ENCODE measurements at regions not wholly inside any gene's neighbourhood (a gene's known extent, or its start where the extent isn't known, plus 50 kb on each side); places are given as distances from the start of the nearest gene placed in this dataset.

DNA sequence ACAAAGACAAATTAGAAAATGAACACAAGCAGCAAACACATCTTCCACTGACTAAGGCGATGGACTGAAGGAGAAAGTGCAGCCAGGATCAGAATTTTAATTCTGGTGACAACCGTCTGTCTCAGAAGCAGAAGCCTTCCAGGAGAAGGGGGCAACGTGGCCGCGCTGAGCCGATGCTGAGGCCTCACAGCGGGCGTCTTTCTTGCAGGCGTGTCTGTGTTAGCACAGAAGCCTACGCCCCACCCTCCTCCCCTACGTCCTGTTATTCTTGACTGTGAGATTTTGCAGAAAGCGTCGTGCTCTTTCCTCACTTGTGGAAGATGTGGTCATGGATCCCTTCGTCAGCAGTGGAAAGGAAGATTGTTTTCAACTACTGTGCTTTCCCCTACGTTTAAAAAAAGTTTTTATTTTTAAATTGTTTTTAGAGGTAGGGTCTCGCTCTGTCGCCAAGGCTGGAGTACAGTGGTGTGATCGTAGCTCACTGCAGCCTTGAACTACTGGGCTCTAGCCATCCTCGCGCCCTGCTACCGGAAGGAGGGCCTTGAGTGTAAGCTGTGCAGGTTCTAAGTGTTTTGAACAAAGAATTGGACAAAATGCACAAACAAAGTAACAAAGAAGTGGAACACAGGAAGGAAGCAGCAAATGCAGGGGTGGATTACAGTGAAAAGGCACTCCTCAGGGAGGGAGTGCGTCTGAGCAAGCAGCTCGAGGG is 422.0 kb downstream of the GALR1 start:
- DNase-seq: no peak

DNA sequence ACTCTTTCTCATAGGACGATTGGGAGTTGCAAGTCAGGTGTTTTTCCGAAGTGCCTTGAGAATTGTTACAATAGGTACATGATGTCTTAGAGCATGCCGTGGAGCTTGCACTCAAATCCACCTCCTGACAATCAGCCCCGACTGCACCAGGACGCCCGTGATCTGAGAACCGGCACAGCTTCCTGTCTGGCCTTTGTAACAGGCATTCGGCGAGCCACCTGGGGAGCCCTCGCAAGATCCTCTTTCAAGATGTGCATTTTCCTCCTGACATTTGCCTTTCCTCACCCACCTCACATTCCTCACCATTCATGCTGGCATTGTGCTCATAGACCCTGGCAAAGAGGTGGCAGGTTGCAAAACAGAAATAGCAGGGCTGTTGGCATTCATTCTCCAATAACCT is 427.3 kb downstream of the GALR1 start:
- DNase-seq: no peak

DNA sequence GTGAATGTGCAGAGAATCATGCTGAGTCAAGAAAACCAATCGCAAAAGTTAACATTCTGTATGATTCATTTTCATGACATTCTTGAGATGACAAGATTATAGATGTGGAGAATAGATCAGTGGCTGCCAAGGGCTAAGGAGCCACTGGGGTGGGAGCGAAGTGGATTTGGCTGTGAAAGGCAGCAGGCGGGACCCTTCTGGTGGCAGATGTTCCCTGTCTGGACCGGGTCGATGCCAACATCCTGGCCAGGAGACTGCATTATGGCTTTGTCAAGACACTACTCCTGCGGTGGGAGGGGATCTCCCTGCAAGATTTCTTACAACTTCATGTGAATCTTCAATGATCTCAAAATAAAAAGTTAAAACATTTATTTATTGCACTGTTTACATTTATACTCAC is 427.9 kb downstream of the GALR1 start:
- DNase-seq: no peak

DNA sequence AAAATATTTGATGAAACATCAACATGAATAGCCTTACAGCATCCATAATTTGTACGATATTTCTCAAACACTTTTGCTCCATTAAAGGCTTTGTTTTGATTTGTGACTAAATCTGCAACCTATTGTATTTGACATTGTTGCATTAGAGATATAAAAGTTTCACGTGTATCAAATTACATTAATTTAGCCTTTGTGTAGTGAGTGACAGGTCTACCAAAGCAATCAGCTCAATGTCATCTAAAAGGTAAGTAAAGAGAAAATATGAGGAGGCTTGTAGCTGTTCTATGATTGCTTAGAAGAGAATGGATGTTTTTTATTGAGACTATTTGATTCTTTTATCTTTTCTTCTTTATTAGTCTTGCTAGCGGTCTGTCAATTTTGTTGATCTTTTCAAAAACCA is 430.2 kb downstream of the GALR1 start:
- no peak for DNase-seq

DNA sequence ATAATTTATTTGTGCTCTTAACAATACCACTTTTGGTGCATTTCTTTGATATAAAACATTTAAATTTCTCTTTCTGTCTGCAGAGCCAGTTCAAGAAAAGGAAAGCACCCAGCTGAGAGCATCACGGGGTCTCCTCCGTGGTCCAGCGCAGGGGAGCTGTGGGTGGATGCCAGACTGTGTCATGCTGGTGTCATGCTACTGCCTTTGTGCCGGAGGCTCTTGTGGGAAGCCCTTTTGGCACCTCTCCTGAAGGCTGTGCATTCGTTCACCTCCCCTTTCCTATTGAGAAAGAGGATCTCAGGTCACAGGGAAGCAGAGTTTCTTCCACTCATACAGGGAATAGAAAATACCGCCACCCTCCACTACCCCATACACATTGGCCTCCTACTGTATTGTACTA is 450.4 kb downstream of the GALR1 start:
- DNase-seq: no peak

DNA sequence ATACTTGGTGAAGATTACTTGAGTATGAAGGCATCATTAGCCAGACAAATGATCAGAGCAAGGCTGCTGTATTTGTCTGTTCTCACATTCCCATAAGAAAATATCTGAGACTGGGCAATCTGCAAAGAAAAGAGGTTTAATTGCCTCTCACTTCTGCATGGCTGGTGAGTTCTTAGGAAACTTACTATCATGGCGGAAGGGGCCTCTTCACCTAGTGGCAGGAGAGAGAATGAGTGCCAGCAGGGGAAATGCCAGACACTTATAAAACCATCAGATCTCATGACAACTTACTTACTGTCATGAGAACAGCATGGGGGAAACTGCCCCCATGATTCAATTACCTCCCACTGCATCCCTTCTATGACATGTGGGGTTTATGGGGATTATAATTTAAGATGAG is 452.3 kb downstream of the GALR1 start:
- no peak for DNase-seq

DNA sequence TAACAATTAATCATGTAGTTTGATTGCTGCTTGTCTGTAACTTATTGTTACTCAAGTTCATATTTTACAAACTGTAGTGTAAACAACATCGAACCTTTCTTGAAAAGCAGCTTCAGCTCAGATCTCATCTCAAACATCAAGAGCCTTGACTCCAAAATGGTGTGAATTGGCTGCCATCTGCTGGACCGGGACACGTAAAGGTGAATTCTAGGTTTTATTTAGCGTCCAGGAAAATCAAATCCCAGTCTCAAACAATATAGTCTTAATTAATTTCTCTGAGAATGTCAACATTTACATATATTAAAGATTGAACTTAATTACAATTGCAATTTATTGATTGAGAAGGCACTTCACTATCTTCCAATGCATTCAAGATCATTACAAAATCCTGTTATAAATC is 453.0 kb downstream of the GALR1 start:
- DNase-seq: peak; percentile 38

DNA sequence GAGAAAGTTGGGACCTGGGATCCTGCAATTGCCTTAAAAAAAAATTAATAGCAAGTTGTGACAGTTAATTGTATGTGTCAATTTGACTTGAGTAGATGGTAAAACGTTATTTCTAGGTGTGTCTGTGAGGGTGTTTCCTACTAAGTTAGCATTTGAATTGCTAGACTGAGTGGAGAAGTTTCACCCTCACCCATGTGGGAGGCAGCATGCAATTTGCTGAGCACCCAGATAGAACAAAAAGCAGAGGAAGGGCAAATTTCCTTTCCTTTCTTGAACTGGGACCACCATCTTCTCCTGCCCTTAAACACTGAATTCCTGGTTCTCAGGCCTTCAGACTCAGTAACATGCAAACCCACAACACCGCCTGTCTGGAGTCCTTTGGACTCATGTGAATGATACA is 455.7 kb downstream of the GALR1 start:
- DNase-seq: no peak

DNA sequence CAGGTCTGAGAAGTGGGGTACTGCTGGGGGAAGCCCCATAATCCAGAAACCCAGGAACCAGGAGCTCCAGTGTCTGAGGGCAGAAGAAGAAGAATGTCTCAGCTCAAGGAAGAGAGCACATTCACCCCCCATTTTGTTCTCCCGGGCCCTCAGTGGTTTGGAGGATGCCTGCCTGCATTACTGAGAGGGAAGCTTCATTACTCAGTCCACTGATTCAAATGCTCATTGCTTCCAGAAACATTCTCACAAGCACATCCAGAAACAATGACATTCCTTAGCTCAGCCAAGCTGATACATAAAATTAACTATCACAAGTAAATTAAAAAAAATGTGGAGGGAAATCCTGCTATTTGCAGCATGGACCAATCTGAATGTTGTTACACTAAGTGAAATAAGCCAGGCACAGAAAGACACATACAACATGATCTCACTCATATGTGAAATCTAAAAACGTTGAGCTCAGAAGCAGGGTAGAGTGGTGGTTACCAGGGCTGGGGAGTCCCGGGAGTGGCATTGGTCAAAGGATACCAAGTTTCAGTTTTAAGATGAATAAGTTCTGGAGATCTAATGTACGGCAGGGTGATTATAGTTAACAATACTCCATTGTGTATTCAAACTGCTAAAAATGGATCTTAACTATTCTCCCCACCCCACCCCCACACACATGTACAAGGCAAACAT is 459.3 kb downstream of the GALR1 start:
- no peak for DNase-seq

DNA sequence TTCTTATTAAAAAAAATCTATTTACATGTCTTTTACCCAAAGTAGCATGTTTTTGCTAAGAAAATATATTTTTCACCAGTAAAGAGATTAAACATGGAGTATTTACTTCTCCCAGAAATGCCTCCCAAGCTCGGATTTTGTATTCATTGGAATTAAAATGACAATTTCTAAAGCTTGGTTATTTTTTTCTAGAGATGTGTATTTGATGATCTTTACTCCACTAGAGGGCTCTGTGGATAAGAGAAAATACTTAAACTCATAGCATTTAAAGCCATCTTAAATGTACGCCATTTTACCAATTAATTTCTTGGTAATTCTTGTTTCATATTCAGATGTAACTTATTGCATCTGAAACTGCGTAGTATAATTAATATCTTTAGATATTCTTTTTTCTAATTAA is 461.4 kb downstream of the GALR1 start:
- no peak for DNase-seq

DNA sequence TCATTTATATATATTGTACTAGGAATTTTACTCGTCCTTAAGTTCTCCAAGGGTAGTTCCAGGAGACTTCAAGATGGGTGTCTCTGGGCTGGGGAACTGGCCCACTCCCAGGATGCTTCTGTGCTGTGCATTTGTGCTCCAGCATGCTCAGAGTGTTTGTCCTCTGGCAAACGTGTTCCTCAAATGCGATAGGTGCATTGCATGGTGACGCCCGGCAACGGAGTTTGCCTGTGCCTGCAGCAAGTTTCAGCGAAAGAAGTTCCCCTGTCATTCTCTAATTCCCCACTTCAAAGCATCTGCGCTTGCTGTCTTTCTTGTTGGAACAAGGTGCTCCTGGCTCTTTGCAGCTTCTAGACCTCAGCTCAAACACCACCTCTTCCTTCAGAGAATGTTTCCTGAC is 465.1 kb downstream of the GALR1 start:
- no peak for DNase-seq

DNA sequence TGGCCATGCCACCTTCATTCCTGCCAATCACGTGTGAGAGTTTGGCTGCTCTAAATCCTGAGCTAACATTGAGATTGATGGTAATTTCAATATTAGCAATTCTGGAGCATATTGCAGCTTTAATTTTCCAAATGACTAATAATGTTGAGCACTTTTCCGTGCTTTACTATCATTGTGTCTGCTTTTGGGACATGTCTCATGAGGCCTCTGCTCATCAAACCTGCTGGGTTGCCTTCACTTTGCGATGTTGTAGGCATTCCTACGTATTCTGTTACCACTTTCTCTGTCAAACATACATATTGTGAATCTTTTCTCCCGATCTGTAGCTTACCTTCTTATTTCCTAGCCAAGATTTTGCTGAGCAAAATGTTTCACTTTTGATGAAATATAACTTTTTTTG is 466.6 kb downstream of the GALR1 start:
- DNase-seq: no peak

DNA sequence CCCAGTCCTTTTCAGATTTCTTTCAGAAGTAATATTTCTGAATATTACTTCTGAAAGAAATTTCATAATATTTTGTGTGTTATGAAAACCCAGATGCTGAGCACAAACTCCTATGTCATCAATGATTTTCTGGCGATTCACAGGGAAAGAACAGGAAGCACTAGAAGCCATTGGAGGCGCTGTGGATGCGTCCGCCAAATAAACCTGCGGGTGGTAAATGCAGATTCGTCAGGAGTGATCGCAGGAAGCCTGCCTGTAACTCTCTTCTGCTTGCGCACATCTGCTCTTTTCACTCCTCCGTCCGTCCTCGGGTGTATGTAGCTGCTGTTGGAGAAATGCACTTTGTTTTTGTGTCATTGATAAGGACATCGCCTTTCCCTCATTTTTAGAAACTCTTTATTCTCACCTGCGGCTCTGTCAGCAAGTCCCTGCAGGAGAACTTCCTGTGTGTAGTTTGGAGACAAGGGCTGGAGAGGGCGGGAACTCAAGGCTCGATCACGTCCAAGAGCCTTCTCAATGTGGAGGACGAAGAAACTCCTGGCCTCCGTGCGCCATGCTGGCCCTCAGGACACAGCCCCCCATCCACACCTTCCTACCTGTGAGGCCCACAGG is 483.8 kb downstream of the GALR1 start:
- no peak for DNase-seq

DNA sequence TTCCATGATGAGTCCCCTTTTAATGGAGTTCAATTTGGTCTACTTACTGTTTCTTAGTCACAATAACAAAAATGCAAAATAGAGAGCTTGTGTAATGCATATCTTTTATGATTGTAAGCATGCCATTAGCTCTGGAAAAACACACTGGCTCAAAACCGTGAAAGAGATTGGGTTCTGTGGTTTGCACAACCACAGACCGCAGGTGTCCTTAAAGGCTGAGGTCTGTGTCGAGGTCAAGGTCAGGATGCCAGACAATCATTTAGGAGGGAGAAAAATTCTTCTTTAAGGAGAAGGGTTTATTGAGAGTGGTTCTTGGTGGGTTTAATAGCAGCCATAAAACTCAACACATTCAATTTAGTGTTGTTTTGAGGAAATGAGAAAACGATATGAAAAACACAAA is 487.2 kb downstream of the GALR1 start:
- no peak for DNase-seq

DNA sequence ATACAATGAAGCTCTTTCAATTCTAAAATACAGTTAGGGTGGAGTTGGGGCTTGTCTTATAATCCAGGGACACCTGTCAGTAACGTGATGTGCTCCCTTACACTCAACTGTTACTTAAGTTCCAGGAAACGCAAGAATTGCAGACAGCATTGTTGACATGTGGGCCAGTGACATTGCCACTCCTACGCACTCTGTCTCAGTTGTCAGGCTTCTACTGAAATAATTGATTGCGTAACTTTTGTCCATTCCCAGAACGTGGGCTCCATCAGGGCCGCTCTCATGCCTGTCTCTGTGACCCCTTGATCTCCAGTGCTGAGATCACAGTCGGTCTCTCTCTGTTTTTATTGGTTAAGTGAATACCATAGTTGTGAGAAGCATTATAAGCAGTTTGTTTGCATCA is 487.8 kb downstream of the GALR1 start:
- DNase-seq: no peak

DNA sequence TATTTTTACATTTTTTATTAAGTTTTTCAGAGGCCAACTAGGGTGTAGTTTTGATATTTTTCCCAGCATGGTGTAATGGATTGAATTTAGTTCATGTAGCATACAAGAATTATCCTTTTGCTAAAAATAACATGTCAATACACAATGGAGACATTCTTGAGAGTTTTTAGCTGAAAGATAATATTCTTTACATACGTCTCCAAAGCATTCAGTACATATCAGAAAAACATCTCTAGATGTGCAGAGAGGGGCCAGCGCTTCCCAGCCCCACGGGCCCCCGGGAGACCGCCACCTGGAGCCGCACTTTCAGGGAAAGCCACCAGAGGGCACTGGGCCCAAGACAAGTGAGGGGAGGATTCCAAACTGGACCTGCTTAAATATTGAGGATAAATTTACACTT is 499.4 kb downstream of the GALR1 start:
- DNase-seq: no peak

DNA sequence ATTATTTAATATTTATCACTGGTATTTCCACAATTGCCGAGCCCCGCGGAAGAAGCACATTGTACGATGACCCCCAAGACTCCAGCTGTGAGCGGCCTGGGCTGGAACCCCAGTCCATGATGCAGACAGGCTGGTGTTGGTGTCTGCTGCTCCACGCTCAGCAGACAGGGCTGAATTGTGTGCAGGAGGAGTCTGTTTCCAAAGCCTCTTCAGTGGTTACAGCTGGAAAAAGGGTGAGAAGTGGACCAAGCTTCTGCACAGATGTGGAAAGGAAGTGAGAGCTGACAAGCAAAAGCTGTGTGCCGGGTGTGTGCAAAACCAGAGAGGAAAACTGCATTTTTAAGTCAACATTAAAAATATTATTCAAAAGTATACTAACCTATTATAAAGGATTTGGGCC is 500.4 kb downstream of the GALR1 start:
- DNase-seq: no peak

DNA sequence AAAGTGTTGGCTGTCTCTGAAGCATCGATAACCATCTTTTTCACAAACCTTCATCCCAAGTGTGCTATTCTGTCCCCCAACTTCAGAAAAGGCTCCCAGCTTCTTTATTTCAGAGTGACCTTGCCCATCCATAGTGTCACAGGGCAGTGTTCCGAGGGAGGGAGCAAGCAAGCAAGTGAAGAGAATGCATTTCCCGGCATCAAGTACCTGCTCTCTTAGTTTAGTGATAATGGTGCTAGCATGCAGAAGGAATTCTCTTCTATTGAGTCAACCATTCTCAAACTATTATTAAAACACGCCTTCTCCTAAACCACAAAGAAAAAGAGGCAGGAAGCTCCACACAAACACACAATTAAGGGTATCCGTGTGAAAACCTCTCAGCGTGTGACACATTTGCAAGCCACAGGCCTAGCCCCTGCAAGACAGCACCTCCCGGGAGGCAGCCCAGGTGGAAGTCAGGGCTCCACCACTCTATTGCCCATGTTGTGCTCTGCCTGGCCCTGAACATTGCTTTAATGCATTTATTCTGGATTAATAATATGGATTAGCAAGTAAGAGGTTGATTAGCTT is 504.9 kb downstream of the GALR1 start:
- no peak for DNase-seq

DNA sequence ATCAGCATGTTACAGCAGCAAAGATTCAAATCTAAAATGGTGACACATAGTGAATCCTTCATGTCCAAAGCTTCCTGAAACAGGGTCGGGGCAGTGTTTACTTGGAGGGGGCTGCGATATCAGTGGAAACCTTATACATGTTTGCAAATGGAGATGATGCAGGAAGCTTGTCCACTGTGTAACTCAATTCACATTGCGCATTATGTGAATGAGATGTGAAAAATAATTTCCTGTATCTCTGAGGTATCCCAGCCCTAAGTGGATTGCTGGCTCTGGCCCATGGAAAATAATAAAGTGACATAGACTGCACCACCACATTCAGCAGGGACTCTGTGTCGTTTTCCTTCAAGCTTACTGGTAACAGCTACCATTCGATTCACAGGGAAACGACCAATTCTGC is 505.5 kb downstream of the GALR1 start:
- DNase-seq: no peak

DNA sequence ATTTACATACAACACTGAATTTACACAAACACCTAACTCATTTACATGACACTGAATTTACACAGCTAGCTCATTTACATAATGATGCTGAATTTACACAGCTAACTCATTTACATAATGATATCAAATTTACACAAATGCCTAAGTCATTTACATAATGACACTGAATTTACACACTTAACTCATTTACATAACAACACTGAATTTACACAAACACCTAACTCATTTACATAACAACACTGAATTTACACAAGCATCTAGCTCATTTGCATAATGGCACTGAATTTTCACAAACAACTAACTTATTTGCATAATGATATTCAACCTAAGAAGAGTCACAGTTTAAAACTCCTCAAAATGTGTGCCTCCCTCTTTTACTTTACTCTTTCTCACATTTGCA is 511.7 kb downstream of the GALR1 start:
- DNase-seq: no peak

DNA sequence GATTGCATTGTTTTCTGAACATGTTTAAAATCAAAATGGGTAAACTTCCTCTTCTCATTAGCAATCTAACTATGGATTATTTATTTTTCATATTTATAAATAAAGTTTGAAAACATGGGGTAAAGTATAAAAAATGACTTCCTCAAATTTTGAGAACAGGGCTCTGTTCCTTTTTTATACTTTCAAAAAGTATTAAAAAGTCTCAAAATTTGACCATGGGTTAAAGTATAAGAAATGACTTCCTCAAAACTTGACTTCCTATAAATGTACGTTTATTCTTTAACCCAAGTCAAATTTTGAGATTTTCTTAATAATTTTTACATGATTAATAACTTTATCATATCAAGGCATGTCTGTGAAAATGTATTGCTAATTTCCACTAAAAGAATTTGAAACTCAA is 512.4 kb downstream of the GALR1 start:
- DNase-seq: no peak

DNA sequence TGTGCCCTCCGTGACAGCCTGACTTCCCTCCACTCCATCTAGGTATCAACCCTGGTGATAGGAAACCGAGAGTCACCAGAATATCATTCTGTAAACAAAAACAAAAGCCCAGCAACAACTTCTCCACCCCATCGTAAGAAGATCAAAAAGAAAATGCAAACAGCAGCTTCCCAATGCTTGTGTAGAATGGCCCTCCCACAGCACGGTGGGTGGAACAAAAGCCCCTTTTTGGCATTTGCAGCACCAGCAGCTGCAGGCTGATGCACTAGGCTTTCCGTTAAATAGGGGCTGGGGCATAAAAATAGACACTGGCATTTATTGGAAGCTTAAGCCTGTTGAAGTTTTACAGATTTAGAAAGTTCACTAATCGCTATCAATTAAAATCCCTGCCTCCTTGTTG is 513.0 kb downstream of the GALR1 start:
- no peak for DNase-seq

DNA sequence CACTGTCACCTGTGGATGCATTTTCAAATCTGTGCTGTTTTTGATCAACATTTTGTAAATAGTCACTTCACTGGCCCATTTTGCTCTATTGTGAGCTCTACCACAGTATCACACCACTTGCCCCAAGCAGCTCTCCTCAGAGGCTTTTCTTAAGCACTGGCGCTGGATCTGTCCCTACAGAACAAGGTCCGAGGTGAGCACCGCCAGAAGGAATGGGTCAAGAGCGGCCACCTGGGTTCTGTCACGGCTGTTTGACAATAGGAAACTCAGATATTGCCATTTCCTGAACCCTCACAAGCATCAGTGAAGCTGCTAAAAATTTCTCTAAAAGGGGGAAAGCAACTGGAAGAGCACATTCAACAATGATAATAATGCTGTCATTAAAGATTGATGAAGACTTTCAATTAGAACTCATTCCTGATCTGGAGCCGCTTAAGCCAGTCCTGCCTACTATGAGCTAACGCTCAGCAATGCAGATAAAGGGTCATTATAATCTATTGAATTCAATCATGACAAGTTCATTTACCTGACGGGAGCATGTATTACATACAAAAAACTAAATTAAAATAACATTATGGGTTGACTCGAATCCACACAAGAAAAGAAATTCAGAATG is 514.0 kb downstream of the GALR1 start:
- DNase-seq: no peak

DNA sequence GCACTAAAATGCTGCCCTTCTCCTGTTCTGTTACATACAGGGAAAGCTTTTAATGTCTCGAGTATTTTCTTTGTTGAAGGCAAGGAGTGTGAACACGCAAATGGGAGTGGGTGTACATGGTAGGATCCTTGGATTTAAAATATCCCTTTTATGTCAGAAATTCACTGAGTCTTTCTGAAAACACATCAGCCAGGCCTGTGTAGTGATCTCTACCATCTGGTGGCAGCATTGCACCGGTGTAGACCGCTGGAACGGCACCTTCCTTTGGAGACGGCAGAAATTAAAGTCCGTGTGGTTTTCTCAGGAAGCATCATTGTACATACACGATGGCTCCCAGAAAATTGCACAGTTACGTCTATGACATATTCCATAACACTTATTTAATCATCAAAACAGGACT is 515.8 kb downstream of the GALR1 start:
- DNase-seq: peak; percentile 76

Measured in NCI-H1436 (cell line).